ENCODE measurements at regions not wholly inside any gene's neighbourhood (a gene's known extent, or its start where the extent isn't known, plus 50 kb on each side); places are given as distances from the start of the nearest gene placed in this dataset.
"Not testable (repeated sequence)": the region's sequence is repeated elsewhere in the genome, so short reads cannot be mapped to it uniquely, and the experiment has no call there.

- no peak for TF ChIP-seq CTCF (IDR thresholded peaks at IDR 0.05)
These were observed 834.3 kb downstream of the PLOD2 start for GRCh38 chr3:145326666-145327065.

GRCh38 chr3:145333427-145333826 is 827.6 kb downstream of the PLOD2 start:
- peak; percentile 39 for DNase-seq
- not testable (repeated sequence) for ATAC-seq, H3K9me3 ChIP-seq

More at GRCh38 chr3:145326666-145327065, 834.3 kb downstream of the PLOD2 start:
- DNase-seq (no peak), ATAC-seq (no peak)
- no peaks in the 10 kb centered on the region for H3K4me1 ChIP-seq
- no peaks in the 10 kb centered on the region for H3K36me3 ChIP-seq
- no peaks in the 10 kb centered on the region for H3K27me3 ChIP-seq (ENCODE audit: low read depth)
- no peaks in the 10 kb centered on the region for H3K9me3 ChIP-seq
- H3K27ac ChIP-seq = no peak overlapping the region
- intact Hi-C loops (cut with DNase I) = no loop called here
- H3K4me3 ChIP-seq = no peak overlapping the region

DNA sequence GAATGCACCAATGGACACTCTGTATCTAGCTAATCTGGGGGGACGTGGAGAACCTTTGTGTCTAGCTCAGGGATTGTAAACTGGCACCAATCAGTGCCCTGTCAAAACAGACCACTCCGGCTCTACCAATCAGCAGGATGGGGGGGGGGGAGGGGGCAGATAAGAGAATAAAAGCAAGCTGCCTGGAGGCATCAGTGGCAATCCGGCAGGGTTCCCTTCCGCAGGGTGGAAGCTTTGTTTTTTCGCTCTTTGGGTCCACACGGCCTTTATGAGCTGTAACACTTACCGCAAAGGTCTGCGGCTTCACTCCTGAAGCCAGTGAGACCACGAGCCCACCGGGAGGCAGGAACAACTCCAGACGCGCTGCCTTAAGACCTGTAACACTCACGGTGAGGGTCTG is 827.1 kb downstream of the PLOD2 start:
- DNase-seq = no peak
- no peaks in the 10 kb centered on the region for H3K36me3 ChIP-seq
- H3K9me3 ChIP-seq = no peaks in the 10 kb centered on the region
- ATAC-seq = no peak
- TF ChIP-seq CTCF (IDR thresholded peaks at IDR 0.05) = no peak
- no peak overlapping the region for H3K4me3 ChIP-seq
- no peak overlapping the region for H3K27ac ChIP-seq
- no peaks in the 10 kb centered on the region for H3K4me1 ChIP-seq
- intact Hi-C loops (cut with DNase I) = no loop called here
- H3K27me3 ChIP-seq (ENCODE audit: low read depth) = no peaks in the 10 kb centered on the region

More at GRCh38 chr3:145333427-145333826, 827.6 kb downstream of the PLOD2 start:
- H3K4me1 ChIP-seq; intact Hi-C loops (cut with DNase I); H3K27me3 ChIP-seq (ENCODE audit: low read depth); H3K27ac ChIP-seq; H3K36me3 ChIP-seq; H3K4me3 ChIP-seq: not testable (repeated sequence)

DNA sequence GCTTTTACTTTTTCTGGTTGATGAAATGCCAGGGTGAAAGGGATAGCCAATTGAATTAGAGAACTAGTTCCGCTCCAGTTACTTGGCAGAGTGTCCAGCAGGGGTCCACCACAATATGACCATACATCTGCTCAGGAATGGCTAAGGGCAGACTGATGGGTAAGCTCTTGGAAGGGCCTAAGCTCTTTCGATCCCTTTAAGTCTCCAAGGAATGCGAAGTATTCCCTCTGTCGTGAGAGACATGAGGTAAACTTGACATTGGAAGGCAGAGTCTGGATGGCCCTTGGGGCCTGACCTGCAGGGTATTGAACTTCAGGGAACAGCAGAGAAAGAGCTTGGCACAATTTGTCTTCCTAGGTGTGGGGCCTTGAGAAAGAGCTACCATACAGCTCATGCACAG is 805.8 kb downstream of the PLOD2 start:
- intact Hi-C loops (cut with DNase I) = no loop called here
- Histone ChIP-seq H3K27me3 (ENCODE audit: low read depth) (no peaks in the 10 kb centered on the region), H3K4me3 (no peak overlapping the region), H3K4me1 (no peaks in the 10 kb centered on the region), H3K9me3 (peaks cover 9% of the 10 kb centered on the region), H3K27ac (no peak overlapping the region), H3K36me3 (no peaks in the 10 kb centered on the region)
- DNase-seq (no peak), ATAC-seq (no peak)
- TF ChIP-seq CTCF (IDR thresholded peaks at IDR 0.05) = no peak

GRCh38 chr3:145357453-145357852 is 803.5 kb downstream of the PLOD2 start:
- Histone ChIP-seq H3K4me1 (no peaks in the 10 kb centered on the region), H3K36me3 (no peaks in the 10 kb centered on the region), H3K27ac (no peak overlapping the region), H3K9me3 (peaks cover 9% of the 10 kb centered on the region), H3K4me3 (no peak overlapping the region), H3K27me3 (ENCODE audit: low read depth) (no peaks in the 10 kb centered on the region)
- intact Hi-C loops (cut with DNase I) = no loop called here
- DNase-seq (no peak), ATAC-seq (no peak)
- no peak for TF ChIP-seq CTCF (IDR thresholded peaks at IDR 0.05)

DNA sequence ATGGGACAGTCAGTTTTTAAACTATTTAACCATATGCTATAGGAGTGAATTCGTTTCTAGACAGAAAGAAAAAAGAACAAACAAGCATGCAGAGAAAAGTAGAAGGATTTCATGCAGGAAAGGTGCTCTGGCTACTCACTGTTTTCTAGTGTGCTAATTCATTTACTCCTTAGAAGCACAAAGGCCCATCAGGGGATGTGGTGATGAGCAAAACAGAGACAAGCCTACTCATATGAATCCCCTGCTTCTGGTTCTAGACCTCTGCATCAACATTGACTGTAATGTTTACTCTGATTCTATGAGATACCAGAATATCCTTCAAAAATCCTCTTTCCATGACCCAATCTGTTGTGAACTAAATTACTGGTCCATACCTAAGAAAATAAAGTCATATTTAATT is 801.9 kb downstream of the PLOD2 start:
- Histone ChIP-seq H3K36me3 (no peaks in the 10 kb centered on the region), H3K27me3 (ENCODE audit: low read depth) (no peaks in the 10 kb centered on the region), H3K27ac (no peak overlapping the region), H3K9me3 (peaks cover 2% of the 10 kb centered on the region), H3K4me3 (no peak overlapping the region), H3K4me1 (no peaks in the 10 kb centered on the region)
- DNase-seq (no peak), ATAC-seq (no peak)
- intact Hi-C loops (cut with DNase I) = no loop called here
- TF ChIP-seq CTCF (IDR thresholded peaks at IDR 0.05) = no peak

Measured in lower lobe of right lung (tissue), 2 donors.